Hepatocyte (in vitro differentiated cells): ENCODE measurements at regions not wholly inside any gene's neighbourhood (a gene's known extent, or its start where the extent isn't known, plus 50 kb on each side); places are given as distances from the start of the nearest gene placed in this dataset.

Experiments
- DNase-seq: peaks from one replicate; pipeline ENCODE4 v3.0.0-alpha.2; 2016; ENCODE audit warnings: low spot score
- H2AFZ ChIP-seq: fragments of 200-600 bp; sonication (generic); 2 replicates; pipeline ENCODE4 v1.6.0; 2016; ENCODE audit warnings: antibody characterized with exemption, mild to moderate bottlenecking
- H3K27ac ChIP-seq: fragments of 200-600 bp; sonication (generic); 2 replicates; pipeline ENCODE4 v1.5.1; 2016; ENCODE audit warnings: mild to moderate bottlenecking
- H3K27me3 ChIP-seq: fragments of 200-600 bp; sonication (generic); 2 replicates; pipeline ENCODE4 v1.6.1; 2016
- H3K36me3 ChIP-seq: fragments of 200-600 bp; sonication (generic); replicated peaks from 2 replicates; pipeline ENCODE4 v1.5.1; 2016; ENCODE audit warnings: low read depth; ENCODE audit not compliant: insufficient read depth
- H3K4me1 ChIP-seq: fragments of 200-600 bp; sonication (generic); 2 replicates; pipeline ENCODE4 v1.5.1; 2016; ENCODE audit warnings: mild to moderate bottlenecking, moderate library complexity; ENCODE audit not compliant: insufficient read depth
- H3K4me2 ChIP-seq: fragments of 200-600 bp; sonication (generic); 2 replicates; pipeline ENCODE4 v1.6.0; 2016
- H3K4me3 ChIP-seq: fragments of 200-600 bp; sonication (generic); 2 replicates; pipeline ENCODE4 v1.5.1; 2016; ENCODE audit warnings: mild to moderate bottlenecking
- H3K79me2 ChIP-seq: fragments of 200-600 bp; sonication (generic); 2 replicates; pipeline ENCODE4 v1.6.0; 2017; ENCODE audit warnings: mild to moderate bottlenecking
- H3K9me2 ChIP-seq: fragments of 200-600 bp; sonication (generic); replicated peaks from 2 replicates; pipeline ENCODE4 v1.6.0; 2017; ENCODE audit warnings: mild to moderate bottlenecking; ENCODE audit not compliant: insufficient read depth
- H3K9me3 ChIP-seq: fragments of 200-600 bp; sonication (generic); 2 replicates; pipeline ENCODE4 v1.5.1; 2016; ENCODE audit warnings: low read depth, mild to moderate bottlenecking
- H4K20me1 ChIP-seq: fragments of 200-600 bp; sonication (generic); 2 replicates; pipeline ENCODE4 v1.6.0; 2016; ENCODE audit warnings: mild to moderate bottlenecking; ENCODE audit not compliant: insufficient read depth, poor library complexity, severe bottlenecking
- EZH2 ChIP-seq: fragments of 200-600 bp; sonication (generic); IDR thresholded peaks from 2 replicates; pipeline ENCODE4 v1.6.1; 2016; ENCODE audit warnings: antibody characterized with exemption, mild to moderate bottlenecking, borderline replicate concordance
- EZH2phosphoT487 ChIP-seq: fragments of 200-600 bp; sonication (generic); IDR thresholded peaks from one replicate; pipeline ENCODE4 v1.6.1; 2018; ENCODE audit warnings: antibody characterized with exemption, mild to moderate bottlenecking, low read depth, moderate library complexity; ENCODE audit not compliant: unreplicated experiment, severe bottlenecking
- WGBS: methylation state at CpG from one replicate; pipeline ENCODE4 v1.1.6; 2016; ENCODE audit warnings: low lambda C conversion rate; ENCODE audit errors: missing lambda C conversion rate; 5-methylcytosine and 5-hydroxymethylcytosine counted together
- TF ChIP-seq, protein P1 (sequence below): fragments of 200-600 bp; sonication (generic); IDR thresholded peaks from 2 replicates; pipeline ENCODE4 v1.5.1; 2016; ENCODE audit warnings: antibody characterized with exemption, mild to moderate bottlenecking; ENCODE audit not compliant: poor library complexity

DNA sequence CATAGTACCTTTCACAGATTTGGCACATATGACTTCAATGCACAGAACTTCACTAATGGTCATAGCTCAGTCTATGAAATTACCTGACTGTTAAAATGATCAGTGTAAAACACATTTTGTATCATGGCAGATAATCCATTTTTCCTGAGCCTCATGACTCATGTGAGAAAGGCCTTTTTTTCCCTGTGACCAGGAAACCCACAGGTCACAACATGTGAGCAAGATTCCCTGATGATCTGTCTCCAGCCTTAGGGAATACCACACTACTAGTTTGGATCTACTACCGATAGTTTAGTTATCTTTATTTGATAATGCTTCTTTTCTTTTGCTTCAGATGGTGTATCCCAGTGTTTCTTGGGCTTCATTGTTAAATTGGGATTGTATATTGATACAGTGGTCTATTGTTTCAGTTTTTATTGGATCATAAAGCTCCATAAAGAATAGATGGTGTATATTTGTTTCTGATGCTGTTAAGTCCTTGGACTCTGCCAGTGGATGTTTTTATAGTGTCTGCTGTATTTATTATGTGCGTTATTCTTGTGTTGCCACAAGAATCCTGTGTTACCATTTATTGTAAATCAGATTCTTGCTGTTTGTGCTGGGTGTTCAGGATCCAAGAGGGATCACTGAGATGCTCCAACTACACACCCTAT, 248.7 kb upstream of the PELI2 start:
- Histone ChIP-seq H3K4me3 (no peak overlapping the region), H3K4me2 (no peak overlapping the region)
- WGBS, result 65% methylated on average over 2 of the region's 2 CpGs

GRCh38 chr14:55873169-55873568, 245.0 kb upstream of the PELI2 start:
- Histone ChIP-seq H4K20me1 (no peaks in the 10 kb centered on the region), H2AFZ (no peak overlapping the region), H3K4me2 (no peak overlapping the region), H3K27me3 (peaks cover 4% of the 10 kb centered on the region), H3K4me3 (no peak overlapping the region), H3K36me3 (no peaks in the 10 kb centered on the region), H3K9me3 (no peaks in the 10 kb centered on the region), H3K4me1 (no peaks in the 10 kb centered on the region), H3K27ac (no peak overlapping the region), H3K79me2 (no peaks in the 10 kb centered on the region), H3K9me2 (no peaks in the 10 kb centered on the region)
- TF ChIP-seq, protein P1, sequence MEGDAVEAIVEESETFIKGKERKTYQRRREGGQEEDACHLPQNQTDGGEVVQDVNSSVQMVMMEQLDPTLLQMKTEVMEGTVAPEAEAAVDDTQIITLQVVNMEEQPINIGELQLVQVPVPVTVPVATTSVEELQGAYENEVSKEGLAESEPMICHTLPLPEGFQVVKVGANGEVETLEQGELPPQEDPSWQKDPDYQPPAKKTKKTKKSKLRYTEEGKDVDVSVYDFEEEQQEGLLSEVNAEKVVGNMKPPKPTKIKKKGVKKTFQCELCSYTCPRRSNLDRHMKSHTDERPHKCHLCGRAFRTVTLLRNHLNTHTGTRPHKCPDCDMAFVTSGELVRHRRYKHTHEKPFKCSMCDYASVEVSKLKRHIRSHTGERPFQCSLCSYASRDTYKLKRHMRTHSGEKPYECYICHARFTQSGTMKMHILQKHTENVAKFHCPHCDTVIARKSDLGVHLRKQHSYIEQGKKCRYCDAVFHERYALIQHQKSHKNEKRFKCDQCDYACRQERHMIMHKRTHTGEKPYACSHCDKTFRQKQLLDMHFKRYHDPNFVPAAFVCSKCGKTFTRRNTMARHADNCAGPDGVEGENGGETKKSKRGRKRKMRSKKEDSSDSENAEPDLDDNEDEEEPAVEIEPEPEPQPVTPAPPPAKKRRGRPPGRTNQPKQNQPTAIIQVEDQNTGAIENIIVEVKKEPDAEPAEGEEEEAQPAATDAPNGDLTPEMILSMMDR, result no peak
- TF ChIP-seq EZH2 (no peak), EZH2phosphoT487 (no peak)
- 77% methylated on average over 9 of the region's 9 CpGs for WGBS
- DNase-seq, result no peak

More for the DNA sequence above, 248.7 kb upstream of the PELI2 start:
- Histone ChIP-seq H2AFZ (no peak overlapping the region), H3K36me3 (no peaks in the 10 kb centered on the region), H3K27ac (no peak overlapping the region), H4K20me1 (no peaks in the 10 kb centered on the region), H3K9me3 (no peaks in the 10 kb centered on the region), H3K9me2 (no peaks in the 10 kb centered on the region), H3K4me1 (no peaks in the 10 kb centered on the region), H3K27me3 (no peaks in the 10 kb centered on the region), H3K79me2 (no peaks in the 10 kb centered on the region)
- DNase-seq, result no peak
- TF ChIP-seq, protein P1, result no peak
- TF ChIP-seq EZH2phosphoT487 (no peak), EZH2 (no peak)

DNA sequence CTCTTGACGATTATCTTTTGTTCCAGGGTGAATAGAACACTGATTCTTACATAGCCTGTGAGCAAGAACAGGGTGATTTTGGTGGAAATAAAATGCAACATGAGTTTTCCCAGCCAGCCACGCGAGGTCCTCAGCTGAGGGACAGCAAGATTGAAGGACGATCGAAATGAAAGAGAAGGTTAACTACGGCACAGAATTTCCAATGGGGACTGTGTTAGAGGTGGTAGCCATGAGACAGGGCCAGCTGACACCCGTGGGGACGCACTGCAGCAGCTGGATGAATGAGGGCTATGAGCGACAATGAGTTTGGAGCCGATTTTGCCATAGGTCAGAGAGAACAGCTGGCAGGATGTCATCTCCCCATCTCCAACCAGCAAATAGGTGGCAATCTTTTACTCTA, 243.4 kb upstream of the PELI2 start:
- Histone ChIP-seq H3K9me3 (no peaks in the 10 kb centered on the region), H3K4me2 (no peak overlapping the region), H4K20me1 (no peaks in the 10 kb centered on the region), H3K79me2 (no peaks in the 10 kb centered on the region), H3K27me3 (peaks cover 7% of the 10 kb centered on the region), H3K4me3 (no peak overlapping the region), H2AFZ (no peak overlapping the region), H3K27ac (no peak overlapping the region), H3K36me3 (no peaks in the 10 kb centered on the region), H3K4me1 (no peaks in the 10 kb centered on the region), H3K9me2 (no peaks in the 10 kb centered on the region)
- no peak for DNase-seq
- TF ChIP-seq EZH2 (no peak), EZH2phosphoT487 (no peak)
- TF ChIP-seq, protein P1, result no peak
- WGBS, result 89% methylated on average over 10 of the region's 10 CpGs

DNA sequence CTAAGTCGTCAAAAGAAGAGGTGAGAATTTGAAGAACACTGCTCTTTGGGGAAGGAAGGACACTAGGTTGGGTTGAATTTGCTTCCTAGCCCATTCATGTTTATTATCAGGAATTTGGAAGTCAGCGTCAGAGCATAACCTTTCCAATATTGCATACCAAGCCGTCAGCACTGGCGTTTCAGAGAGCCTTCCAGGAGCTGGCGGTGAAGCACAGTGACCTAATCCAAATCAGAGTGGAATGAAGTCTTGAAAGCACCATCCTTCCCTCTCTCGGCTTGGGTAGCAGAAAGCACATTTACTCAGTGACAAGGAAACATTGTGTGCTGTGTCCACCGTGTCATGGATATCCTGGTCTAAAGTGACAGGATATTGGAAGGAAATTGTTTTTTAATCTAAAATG, 240.3 kb upstream of the PELI2 start:
- no peaks in the 10 kb centered on the region for H3K9me2 ChIP-seq
- H4K20me1 ChIP-seq, result no peaks in the 10 kb centered on the region
- peaks cover 7% of the 10 kb centered on the region for H3K27me3 ChIP-seq
- no peaks in the 10 kb centered on the region for H3K79me2 ChIP-seq
- no peaks in the 10 kb centered on the region for H3K9me3 ChIP-seq
- WGBS, result 79% methylated on average over 7 of the region's 7 CpGs
- no peak overlapping the region for H2AFZ ChIP-seq
- H3K4me1 ChIP-seq, result no peaks in the 10 kb centered on the region
- TF ChIP-seq, protein P1, result no peak
- TF ChIP-seq EZH2 (no peak), EZH2phosphoT487 (no peak)
- H3K36me3 ChIP-seq, result no peaks in the 10 kb centered on the region
- no peak for DNase-seq
- H3K4me3 ChIP-seq, result no peak overlapping the region
- no peak overlapping the region for H3K4me2 ChIP-seq
- H3K27ac ChIP-seq, result no peak overlapping the region
